HUES64 (cell line): ENCODE measurements at regions not wholly inside any gene's neighbourhood (a gene's known extent, or its start where the extent isn't known, plus 50 kb on each side); places are given as distances from the start of the nearest gene placed in this dataset.
"Not testable (repeated sequence)": the region's sequence is repeated elsewhere in the genome, so short reads cannot be mapped to it uniquely, and the experiment has no call there.

Experiments
- H3K27ac ChIP-seq: 2 replicates; pipeline ENCODE4 v1.7.0; 2013; ENCODE audit warnings: low read depth, low read length, inconsistent platforms
- H3K27me3 ChIP-seq: 2 replicates; pipeline ENCODE4 v1.6.1; 2013; ENCODE audit warnings: mild to moderate bottlenecking, low read length; ENCODE audit not compliant: insufficient read depth
- H3K36me3 ChIP-seq: 2 replicates; pipeline ENCODE4 v1.6.1; 2013; ENCODE audit warnings: mild to moderate bottlenecking, low read length; ENCODE audit not compliant: insufficient read depth
- H3K4me1 ChIP-seq: 2 replicates; pipeline ENCODE4 v1.6.1; 2013; ENCODE audit warnings: mild to moderate bottlenecking, low read length, moderate library complexity; ENCODE audit not compliant: insufficient read depth
- H3K4me3 ChIP-seq: 2 replicates; pipeline ENCODE4 v1.5.1; 2013; ENCODE audit warnings: mild to moderate bottlenecking, low read length, moderate library complexity
- H3K9ac ChIP-seq: 2 replicates; pipeline ENCODE4 v1.6.1; 2013; ENCODE audit warnings: mild to moderate bottlenecking, low read depth, low read length
- H3K9me3 ChIP-seq: 2 replicates; pipeline ENCODE4 v1.6.1; 2013; ENCODE audit warnings: low read depth, low read length; ENCODE audit not compliant: insufficient read depth
- WGBS: fragments of 150-250, 120-280 bp; methylation state at CpG from one replicate; pipeline ENCODE4 v1.1.7; 2013; ENCODE audit warnings: missing lambda C conversion rate; 5-methylcytosine and 5-hydroxymethylcytosine counted together

DNA sequence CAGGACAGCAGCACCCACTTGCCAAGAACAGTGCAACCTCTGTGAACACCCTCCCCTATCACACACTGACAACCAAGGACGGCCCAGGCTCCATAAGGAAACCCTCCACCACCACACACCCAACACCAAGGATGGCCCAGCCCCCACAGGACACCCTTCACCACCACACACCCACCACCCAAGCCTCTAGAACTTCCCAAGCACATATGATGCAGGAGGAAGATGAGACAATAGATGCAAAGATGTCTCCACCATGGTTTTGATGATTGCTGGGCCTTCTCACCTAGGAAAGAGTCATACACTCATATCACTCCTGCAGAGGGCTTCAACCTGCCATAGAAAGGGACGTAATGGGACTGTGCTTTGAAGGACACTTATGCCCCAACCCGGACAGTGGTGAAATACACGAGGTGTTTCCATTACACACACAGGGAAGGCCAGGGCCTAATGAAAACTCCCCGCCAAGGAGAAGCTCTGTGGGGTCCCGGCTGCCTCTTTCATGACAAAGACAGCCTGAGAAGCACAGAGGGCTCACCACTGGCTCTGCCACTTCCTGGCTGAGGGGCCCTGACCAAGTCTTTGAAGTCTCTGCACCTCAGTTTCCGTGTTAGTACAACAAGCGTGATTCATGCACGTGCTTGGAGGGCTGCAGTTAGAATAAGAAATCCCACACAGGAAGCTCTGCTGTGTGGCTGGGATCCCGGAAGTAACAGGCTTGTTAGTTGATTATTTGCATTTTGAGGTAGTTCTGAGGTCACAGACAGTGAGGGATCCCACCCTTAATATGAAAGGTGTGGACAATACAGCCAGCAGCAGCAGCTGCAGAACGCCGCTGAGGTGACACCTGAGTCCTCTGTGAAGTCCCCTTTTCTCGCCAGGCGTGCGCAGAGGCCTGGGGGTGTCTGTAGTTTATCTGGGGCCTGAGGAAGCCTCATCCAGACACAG is 61.9 kb upstream of the ATP12A start:
- Histone ChIP-seq H3K27ac (no peak overlapping the region), H3K9ac (no peak overlapping the region), H3K36me3 (no peaks in the 10 kb centered on the region), H3K9me3 (no peaks in the 10 kb centered on the region), H3K4me3 (no peak overlapping the region), H3K4me1 (peaks cover 3% of the 10 kb centered on the region; the same call in 1 of the 2 replicates), H3K27me3 (no peaks in the 10 kb centered on the region)
- WGBS = 85% methylated on average over 15 of the region's 15 CpGs

DNA sequence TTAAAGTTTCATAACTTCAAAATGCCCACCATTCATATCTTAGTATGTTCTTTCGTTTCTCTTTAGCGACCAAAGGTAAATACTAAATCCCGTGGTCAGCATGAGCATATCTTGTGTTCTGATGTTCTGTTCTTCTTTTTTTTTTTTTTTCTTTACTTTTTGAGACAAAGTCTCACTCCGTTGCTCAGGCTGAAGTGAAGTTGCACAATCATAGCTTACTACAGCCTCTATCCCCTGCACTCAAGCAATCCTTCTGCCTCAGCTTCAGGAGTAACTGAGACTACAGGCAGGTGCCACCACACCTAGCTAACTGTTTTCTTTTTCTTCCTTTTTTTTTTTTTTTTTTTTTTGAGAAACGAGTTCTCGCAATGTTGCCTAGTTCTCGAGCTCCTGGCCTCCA is 60.9 kb upstream of the ATP12A start:
- no peak overlapping the region for H3K27ac ChIP-seq
- H3K9ac ChIP-seq = no peak overlapping the region

DNA sequence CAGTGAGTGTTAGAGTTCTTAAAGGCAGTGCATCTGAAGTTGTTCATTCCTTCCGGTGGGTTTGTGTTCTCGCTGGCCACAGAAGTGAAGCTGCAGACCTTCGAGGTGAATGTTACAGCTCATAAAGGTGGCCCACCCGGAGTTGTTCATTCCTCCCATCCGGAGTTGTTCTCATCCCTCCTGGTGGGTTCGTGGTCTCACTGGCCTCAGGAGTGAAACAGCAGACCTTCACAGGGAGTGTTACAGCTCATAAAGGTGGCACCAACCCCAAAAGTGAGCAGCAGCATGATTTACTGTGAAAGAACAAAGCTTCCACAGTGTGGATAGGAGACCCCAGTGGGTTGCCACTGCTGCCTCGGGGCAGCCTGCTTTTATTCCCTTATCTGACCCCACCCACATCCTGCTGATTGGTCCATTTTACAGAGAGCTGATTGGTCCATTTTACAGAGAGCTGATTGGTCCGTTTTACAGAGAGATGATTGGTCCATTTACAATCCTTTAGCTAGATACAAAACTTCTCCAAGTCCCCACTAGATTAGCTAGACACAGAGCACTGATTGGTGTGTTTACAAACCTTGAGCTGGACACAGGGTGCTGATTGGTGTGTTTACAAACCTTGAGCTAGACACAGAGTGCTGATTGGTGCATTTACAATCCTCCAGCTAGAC is 57.6 kb upstream of the ATP12A start:
- H3K36me3 ChIP-seq, H3K4me1 ChIP-seq, H3K27me3 ChIP-seq, H3K9ac ChIP-seq, H3K9me3 ChIP-seq, H3K4me3 ChIP-seq, H3K27ac ChIP-seq: not testable (repeated sequence)
- WGBS = 95% methylated on average over 8 of the region's 8 CpGs

More for the DNA sequence above, 60.9 kb upstream of the ATP12A start:
- Histone ChIP-seq H3K36me3 (no peaks in the 10 kb centered on the region), H3K4me1 (peaks cover 3% of the 10 kb centered on the region; the same call in 1 of the 2 replicates), H3K27me3 (no peaks in the 10 kb centered on the region), H3K9me3 (no peaks in the 10 kb centered on the region), H3K4me3 (no peak overlapping the region)
- WGBS = 98% methylated on average over 6 of the region's 7 CpGs

DNA sequence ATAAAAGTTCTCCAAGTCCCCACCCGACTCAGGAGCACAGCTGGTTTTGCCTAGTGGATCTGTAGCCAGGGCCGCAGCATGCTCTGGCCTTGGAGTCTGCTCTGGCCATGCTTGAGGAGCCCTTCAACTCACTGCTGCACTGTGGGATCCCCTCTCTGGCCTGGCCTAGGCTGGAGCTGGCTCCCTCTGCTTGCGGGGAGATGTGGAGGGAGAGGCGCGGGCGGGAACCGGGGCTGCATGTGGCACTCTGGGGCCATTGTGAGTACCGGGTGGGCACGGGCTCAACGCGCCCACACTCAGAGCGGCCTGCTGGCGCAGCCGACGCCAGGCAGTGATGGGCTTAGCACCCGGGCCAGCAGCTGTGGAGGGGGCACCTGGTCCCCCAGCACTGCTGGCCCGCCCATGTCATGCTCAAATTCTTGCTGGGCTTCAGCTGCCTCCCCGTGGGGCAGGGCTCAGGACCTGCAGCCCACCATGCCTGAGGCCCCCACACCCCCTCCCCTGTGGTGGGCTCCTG is 57.0 kb upstream of the ATP12A start:
- Histone ChIP-seq H3K27me3 (no peaks in the 10 kb centered on the region), H3K36me3 (no peaks in the 10 kb centered on the region), H3K9ac (no peak overlapping the region), H3K4me3 (no peak overlapping the region), H3K27ac (no peak overlapping the region), H3K4me1 (peaks cover 3% of the 10 kb centered on the region; the same call in 1 of the 2 replicates), H3K9me3 (no peaks in the 10 kb centered on the region)
- WGBS = 97% methylated on average over 18 of the region's 18 CpGs

DNA sequence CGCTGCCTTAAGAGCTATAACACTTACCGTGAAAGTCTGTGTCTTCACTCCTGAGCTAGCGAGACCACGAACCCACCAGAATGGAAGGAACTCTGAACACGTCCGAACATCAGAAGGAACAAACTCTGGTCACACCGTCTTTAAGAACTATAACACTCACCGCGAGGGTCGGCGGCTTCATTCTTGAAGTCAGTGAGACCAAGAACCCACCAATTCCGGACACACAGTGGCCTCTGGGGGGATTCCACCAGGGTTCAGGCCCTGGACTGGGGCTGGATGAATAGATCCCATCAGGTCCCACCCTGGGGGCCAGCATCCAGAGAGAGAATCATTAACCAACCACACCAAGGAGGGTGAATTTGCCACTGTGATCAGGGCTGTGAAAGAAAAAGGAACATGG is 55.8 kb upstream of the ATP12A start:
- Histone ChIP-seq H3K27me3 (no peaks in the 10 kb centered on the region), H3K36me3 (no peaks in the 10 kb centered on the region), H3K9me3 (no peaks in the 10 kb centered on the region), H3K27ac (no peak overlapping the region), H3K4me3 (no peak overlapping the region), H3K9ac (no peak overlapping the region), H3K4me1 (no peaks in the 10 kb centered on the region)
- WGBS = 91% methylated on average over 12 of the region's 12 CpGs

GRCh38 chr13:24624801-24625231 is 55.4 kb upstream of the ATP12A start:
- 85% methylated on average over 7 of the region's 7 CpGs for WGBS
- Histone ChIP-seq H3K4me1 (no peaks in the 10 kb centered on the region), H3K9ac (no peak overlapping the region), H3K27me3 (no peaks in the 10 kb centered on the region), H3K27ac (no peak overlapping the region), H3K9me3 (no peaks in the 10 kb centered on the region), H3K4me3 (no peak overlapping the region), H3K36me3 (no peaks in the 10 kb centered on the region)

GRCh38 chr13:24625331-24625731 is 54.9 kb upstream of the ATP12A start:
- H3K36me3 ChIP-seq = no peaks in the 10 kb centered on the region
- no peak overlapping the region for H3K9ac ChIP-seq
- WGBS = 82% methylated on average over 3 of the region's 3 CpGs
- H3K27me3 ChIP-seq = no peaks in the 10 kb centered on the region
- H3K9me3 ChIP-seq = no peaks in the 10 kb centered on the region
- H3K4me1 ChIP-seq = 0 out of 2 replicates have a peak, but pooled peaks cover 1% of the 10 kb centered on the region
- H3K4me3 ChIP-seq = no peak overlapping the region
- no peak overlapping the region for H3K27ac ChIP-seq

GRCh38 chr13:24625870-24626849 is 54.0 kb upstream of the ATP12A start:
- Histone ChIP-seq H3K4me3 (no peak overlapping the region), H3K4me1 (0 out of 2 replicates have a peak, but pooled peaks cover 9% of the 10 kb centered on the region), H3K27ac (no peak overlapping the region), H3K36me3 (no peaks in the 10 kb centered on the region), H3K9ac (no peak overlapping the region), H3K27me3 (no peaks in the 10 kb centered on the region), H3K9me3 (no peaks in the 10 kb centered on the region)
- WGBS = 92% methylated on average over 9 of the region's 9 CpGs

GRCh38 chr13:24627090-24627714 is 53.0 kb upstream of the ATP12A start:
- H3K27me3 ChIP-seq = no peaks in the 10 kb centered on the region

DNA sequence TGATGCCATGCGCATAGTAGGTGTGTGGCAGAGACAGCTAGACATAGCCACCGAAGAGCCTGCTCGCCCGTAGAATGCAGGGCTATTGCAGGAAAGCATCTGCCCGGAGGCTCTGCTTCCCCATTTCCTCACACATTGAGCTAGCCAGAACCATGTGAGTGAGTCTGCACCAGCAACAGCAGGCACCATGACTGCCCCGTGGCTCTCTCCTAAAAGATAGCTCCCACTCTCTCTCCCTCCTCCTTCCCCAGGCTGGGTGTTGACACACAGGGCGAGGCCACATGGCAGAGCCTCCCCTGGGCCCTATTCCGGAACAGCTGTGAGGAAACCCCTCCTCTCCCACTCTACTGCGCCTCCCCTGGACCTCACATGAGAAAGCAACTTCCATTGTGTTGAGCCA is 52.3 kb upstream of the ATP12A start:
- H3K4me3 ChIP-seq = no peak overlapping the region
- WGBS = 83% methylated on average over 9 of the region's 9 CpGs
- H3K4me1 ChIP-seq = 0 out of 2 replicates have a peak, but pooled peaks cover 9% of the 10 kb centered on the region
- H3K27me3 ChIP-seq = no peaks in the 10 kb centered on the region
- no peak overlapping the region for H3K9ac ChIP-seq
- no peaks in the 10 kb centered on the region for H3K9me3 ChIP-seq
- H3K27ac ChIP-seq = no peak overlapping the region
- no peaks in the 10 kb centered on the region for H3K36me3 ChIP-seq

More at GRCh38 chr13:24627090-24627714, 53.0 kb upstream of the ATP12A start:
- no peaks in the 10 kb centered on the region for H3K9me3 ChIP-seq
- H3K36me3 ChIP-seq = no peaks in the 10 kb centered on the region
- 0 out of 2 replicates have a peak, but pooled peaks cover 9% of the 10 kb centered on the region for H3K4me1 ChIP-seq
- H3K9ac ChIP-seq = no peak overlapping the region
- WGBS = 47% methylated on average over 25 of the region's 25 CpGs
- no peak overlapping the region for H3K4me3 ChIP-seq
- H3K27ac ChIP-seq = no peak overlapping the region
